ENCODE measurements at regions not wholly inside any gene's neighbourhood (a gene's known extent, or its start where the extent isn't known, plus 50 kb on each side); places are given as distances from the start of the nearest gene placed in this dataset.

GRCh38 chr3:194913316-194913715, 227.6 kb downstream of the FAM43A start:
- TF ChIP-seq TAF1 (IDR thresholded peaks at IDR 0.05; ENCODE audit: low read depth) (no peak), EP300 (IDR thresholded peaks at IDR 0.05; ENCODE audit: borderline replicate concordance) (no peak)

GRCh38 chr3:194925614-194926013, 239.9 kb downstream of the FAM43A start:
- TF ChIP-seq FOXM1 (IDR thresholded peaks at IDR 0.05; ENCODE audit: borderline replicate concordance, low read depth): no peak
- no peak for TF ChIP-seq TAF1 (IDR thresholded peaks at IDR 0.05; ENCODE audit: low read depth)
- TF ChIP-seq YY1 (IDR thresholded peaks at IDR 0.05; ENCODE audit: low read depth): no peak
- TF ChIP-seq MAX (IDR thresholded peaks at IDR 0.05): no peak
- TF ChIP-seq USF1 (IDR thresholded peaks at IDR 0.05): no peak
- TF ChIP-seq TCF12 (IDR thresholded peaks at IDR 0.05; ENCODE audit: low read depth): no peak
- no peak for TF ChIP-seq NFIC (IDR thresholded peaks at IDR 0.05)
- no peak for TF ChIP-seq CEBPB (IDR thresholded peaks at IDR 0.05)
- TF ChIP-seq RAD21 (IDR thresholded peaks at IDR 0.05; ENCODE audit: low read depth): no peak
- TF ChIP-seq, protein P1, sequence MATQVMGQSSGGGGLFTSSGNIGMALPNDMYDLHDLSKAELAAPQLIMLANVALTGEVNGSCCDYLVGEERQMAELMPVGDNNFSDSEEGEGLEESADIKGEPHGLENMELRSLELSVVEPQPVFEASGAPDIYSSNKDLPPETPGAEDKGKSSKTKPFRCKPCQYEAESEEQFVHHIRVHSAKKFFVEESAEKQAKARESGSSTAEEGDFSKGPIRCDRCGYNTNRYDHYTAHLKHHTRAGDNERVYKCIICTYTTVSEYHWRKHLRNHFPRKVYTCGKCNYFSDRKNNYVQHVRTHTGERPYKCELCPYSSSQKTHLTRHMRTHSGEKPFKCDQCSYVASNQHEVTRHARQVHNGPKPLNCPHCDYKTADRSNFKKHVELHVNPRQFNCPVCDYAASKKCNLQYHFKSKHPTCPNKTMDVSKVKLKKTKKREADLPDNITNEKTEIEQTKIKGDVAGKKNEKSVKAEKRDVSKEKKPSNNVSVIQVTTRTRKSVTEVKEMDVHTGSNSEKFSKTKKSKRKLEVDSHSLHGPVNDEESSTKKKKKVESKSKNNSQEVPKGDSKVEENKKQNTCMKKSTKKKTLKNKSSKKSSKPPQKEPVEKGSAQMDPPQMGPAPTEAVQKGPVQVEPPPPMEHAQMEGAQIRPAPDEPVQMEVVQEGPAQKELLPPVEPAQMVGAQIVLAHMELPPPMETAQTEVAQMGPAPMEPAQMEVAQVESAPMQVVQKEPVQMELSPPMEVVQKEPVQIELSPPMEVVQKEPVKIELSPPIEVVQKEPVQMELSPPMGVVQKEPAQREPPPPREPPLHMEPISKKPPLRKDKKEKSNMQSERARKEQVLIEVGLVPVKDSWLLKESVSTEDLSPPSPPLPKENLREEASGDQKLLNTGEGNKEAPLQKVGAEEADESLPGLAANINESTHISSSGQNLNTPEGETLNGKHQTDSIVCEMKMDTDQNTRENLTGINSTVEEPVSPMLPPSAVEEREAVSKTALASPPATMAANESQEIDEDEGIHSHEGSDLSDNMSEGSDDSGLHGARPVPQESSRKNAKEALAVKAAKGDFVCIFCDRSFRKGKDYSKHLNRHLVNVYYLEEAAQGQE (IDR thresholded peaks at IDR 0.05; ENCODE audit: low read depth): no peak
- no peak for TF ChIP-seq ZBTB7A (IDR thresholded peaks at IDR 0.05; ENCODE audit: low read depth)
- no peak for TF ChIP-seq CREB1 (IDR thresholded peaks at IDR 0.05; ENCODE audit: low read depth)
- TF ChIP-seq TEAD4 (IDR thresholded peaks at IDR 0.05): no peak
- TF ChIP-seq EP300 (IDR thresholded peaks at IDR 0.05; ENCODE audit: borderline replicate concordance): no peak
- no peak for TF ChIP-seq EGR1 (IDR thresholded peaks at IDR 0.05)

- no peak for TF ChIP-seq TAF1 (IDR thresholded peaks at IDR 0.05; ENCODE audit: low read depth)
- TF ChIP-seq, protein P1 (IDR thresholded peaks at IDR 0.05; ENCODE audit: low read depth): no peak
- TF ChIP-seq FOXM1 (IDR thresholded peaks at IDR 0.05; ENCODE audit: borderline replicate concordance, low read depth): no peak
- no peak for TF ChIP-seq TCF12 (IDR thresholded peaks at IDR 0.05; ENCODE audit: low read depth)
- TF ChIP-seq MAX (IDR thresholded peaks at IDR 0.05): no peak
- TF ChIP-seq CEBPB (IDR thresholded peaks at IDR 0.05): no peak
- TF ChIP-seq NFIC (IDR thresholded peaks at IDR 0.05): no peak
- TF ChIP-seq RAD21 (IDR thresholded peaks at IDR 0.05; ENCODE audit: low read depth): no peak
- TF ChIP-seq TEAD4 (IDR thresholded peaks at IDR 0.05): no peak
- no peak for TF ChIP-seq ZBTB7A (IDR thresholded peaks at IDR 0.05; ENCODE audit: low read depth)
- no peak for TF ChIP-seq EP300 (IDR thresholded peaks at IDR 0.05; ENCODE audit: borderline replicate concordance)
- no peak for TF ChIP-seq CREB1 (IDR thresholded peaks at IDR 0.05; ENCODE audit: low read depth)
- TF ChIP-seq YY1 (IDR thresholded peaks at IDR 0.05; ENCODE audit: low read depth): no peak
- TF ChIP-seq USF1 (IDR thresholded peaks at IDR 0.05): no peak
- TF ChIP-seq EGR1 (IDR thresholded peaks at IDR 0.05): no peak
Observed at GRCh38 chr3:194928227-194928626, 242.5 kb downstream of the FAM43A start.

DNA sequence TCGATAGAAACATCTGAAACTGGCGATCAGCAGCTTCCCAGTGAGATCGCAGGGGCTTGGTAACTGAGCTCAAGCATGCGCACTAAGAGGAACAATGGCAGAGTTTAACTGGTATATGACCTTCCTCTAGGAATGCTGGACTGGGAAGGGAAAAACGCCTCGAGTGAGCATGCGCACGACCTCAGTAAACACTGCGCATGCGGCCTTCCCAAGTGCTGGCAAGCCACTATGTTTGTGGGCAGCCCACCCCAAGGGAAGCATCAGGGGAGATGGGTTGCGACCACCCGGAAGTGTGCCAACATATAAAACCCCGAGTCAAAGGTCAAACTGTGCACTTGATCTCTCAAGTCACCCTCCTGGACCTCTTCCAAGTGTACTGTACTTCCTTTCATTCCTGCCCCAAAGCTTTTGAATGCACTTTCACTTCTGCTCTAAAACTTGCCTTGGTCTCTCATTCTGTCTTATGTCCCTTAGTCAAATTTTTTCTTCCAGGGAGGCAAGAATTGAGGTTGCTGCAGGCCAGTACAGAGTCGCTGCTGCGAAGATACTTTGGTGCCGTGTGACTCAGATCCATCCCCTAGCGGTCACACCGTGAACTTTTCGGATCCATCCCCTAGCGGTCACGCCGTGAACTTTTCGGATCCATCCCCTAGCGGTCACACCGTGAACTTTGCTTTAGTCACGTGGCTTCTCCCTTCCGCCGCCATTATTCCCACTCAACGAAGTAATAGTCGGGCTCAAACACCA, 243.3 kb downstream of the FAM43A start:
- no peak for TF ChIP-seq CEBPB (IDR thresholded peaks at IDR 0.05)
- no peak for TF ChIP-seq EP300 (IDR thresholded peaks at IDR 0.05; ENCODE audit: borderline replicate concordance)
- TF ChIP-seq TAF1 (IDR thresholded peaks at IDR 0.05; ENCODE audit: low read depth): no peak
- no peak for TF ChIP-seq TCF12 (IDR thresholded peaks at IDR 0.05; ENCODE audit: low read depth)
- no peak for TF ChIP-seq EGR1 (IDR thresholded peaks at IDR 0.05)
- TF ChIP-seq YY1 (IDR thresholded peaks at IDR 0.05; ENCODE audit: low read depth): no peak

DNA sequence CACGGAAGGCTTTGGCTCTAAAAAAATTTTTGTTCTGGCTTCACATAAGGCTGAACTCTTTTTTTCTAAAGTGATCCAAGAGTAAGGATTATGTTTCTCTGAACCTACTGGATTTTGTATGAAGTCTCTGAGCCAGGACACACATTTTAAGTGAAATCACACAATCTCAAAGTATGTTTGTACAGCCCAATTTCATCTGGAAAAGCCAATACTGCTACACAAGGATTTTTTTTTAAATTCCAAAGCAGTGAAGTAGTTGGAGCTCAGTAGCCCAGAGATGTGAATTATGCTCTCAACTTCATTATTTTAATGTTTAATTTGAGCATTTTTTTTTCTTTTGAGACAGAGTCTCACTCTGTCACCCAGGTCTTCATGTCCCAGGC, 243.9 kb downstream of the FAM43A start:
- TF ChIP-seq RAD21 (IDR thresholded peaks at IDR 0.05; ENCODE audit: low read depth) (no peak), FOXM1 (IDR thresholded peaks at IDR 0.05; ENCODE audit: borderline replicate concordance, low read depth) (no peak), TEAD4 (IDR thresholded peaks at IDR 0.05) (no peak), EP300 (IDR thresholded peaks at IDR 0.05; ENCODE audit: borderline replicate concordance) (no peak), CEBPB (IDR thresholded peaks at IDR 0.05) (no peak)
